ENCODE measurements at regions not wholly inside any gene's neighbourhood (a gene's known extent, or its start where the extent isn't known, plus 50 kb on each side); places are given as distances from the start of the nearest gene placed in this dataset.

DNA sequence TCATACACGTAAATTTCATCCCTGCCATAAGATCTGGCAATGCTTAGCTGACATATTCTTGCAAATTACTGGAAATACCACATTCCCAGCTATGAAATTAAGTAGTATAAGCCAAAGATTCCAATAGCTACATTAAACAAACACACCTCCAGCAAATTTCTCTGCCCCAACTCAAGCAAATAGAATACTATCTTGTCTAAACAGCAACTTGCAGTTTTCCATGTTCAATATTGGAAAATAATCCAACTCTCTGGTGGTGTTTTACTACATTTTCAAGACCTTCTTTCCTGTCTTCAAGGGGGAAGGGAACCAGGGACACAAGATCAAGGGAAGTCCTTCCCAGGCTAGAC, 268.7 kb downstream of the TBL1XR1 start:
- Histone ChIP-seq H3K9me3 (no peaks in the 10 kb centered on the region), H3K27ac (peak overlapping the region; percentile 7 to 66 (median 48)), H3K36me3 (no peaks in the 10 kb centered on the region), H3K4me3 (replicated peaks in 1 of 3) (no peak overlapping the region), H3K4me1 (peaks cover 14 to 18% of the 10 kb centered on the region in 2 donors), H3K27me3 (no peaks in the 10 kb centered on the region)
- no peak for DNase-seq
- intact Hi-C loops (cut with DNase I): no loop called here
- WGBS, 2 donors: 30 to 41% methylated on average over 1 of the region's 1 CpG
- TF ChIP-seq POLR2A (IDR thresholded peaks at IDR 0.05): no peak
- TF ChIP-seq, protein P1, sequence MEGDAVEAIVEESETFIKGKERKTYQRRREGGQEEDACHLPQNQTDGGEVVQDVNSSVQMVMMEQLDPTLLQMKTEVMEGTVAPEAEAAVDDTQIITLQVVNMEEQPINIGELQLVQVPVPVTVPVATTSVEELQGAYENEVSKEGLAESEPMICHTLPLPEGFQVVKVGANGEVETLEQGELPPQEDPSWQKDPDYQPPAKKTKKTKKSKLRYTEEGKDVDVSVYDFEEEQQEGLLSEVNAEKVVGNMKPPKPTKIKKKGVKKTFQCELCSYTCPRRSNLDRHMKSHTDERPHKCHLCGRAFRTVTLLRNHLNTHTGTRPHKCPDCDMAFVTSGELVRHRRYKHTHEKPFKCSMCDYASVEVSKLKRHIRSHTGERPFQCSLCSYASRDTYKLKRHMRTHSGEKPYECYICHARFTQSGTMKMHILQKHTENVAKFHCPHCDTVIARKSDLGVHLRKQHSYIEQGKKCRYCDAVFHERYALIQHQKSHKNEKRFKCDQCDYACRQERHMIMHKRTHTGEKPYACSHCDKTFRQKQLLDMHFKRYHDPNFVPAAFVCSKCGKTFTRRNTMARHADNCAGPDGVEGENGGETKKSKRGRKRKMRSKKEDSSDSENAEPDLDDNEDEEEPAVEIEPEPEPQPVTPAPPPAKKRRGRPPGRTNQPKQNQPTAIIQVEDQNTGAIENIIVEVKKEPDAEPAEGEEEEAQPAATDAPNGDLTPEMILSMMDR (IDR thresholded peaks at IDR 0.05): no peak

DNA sequence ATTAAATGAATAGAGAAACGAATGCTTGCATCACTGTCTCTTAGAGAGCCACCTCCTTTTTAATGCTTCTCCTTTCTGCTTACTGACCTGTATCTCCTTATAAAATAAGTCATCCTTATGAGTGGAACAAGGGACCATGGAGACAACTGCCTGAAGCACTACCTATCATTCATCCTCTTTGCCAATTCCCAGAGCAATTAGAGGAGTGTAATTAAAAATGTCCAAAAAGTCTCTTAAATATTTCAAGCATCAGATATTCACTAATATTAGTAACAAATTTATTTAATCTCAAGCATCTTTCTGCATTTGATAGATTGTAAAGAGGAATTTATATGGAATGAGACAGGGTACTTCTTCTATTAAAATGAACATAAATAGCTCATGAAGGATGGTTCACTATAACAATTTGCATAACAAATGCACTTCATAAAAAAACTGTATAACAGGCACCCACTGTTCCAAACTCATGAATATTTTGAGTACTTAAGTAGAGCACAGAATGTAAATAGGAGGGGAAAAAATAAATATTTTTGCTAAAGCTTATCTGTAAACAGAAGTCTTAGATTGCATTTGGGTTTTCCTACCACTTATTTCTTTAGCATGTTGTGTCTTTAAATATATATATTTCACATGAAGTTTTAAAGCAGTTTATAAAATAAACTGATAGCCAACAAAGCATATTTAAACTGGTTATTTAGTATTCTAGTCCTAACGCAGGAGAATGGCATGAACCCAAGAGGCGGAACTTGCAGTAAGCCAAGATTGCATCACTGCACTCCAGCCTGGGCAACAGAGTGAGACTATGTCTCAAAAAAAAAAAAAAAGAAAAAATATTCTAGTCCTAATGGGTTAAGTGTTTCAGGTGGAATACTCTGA, 269.3 kb downstream of the TBL1XR1 start:
- no peak for TF ChIP-seq POLR2A (IDR thresholded peaks at IDR 0.05)
- TF ChIP-seq, protein P1 (IDR thresholded peaks at IDR 0.05): no peak
- H3K36me3 ChIP-seq: no peaks in the 10 kb centered on the region
- 39 to 42% methylated on average over 3 of the region's 3 CpGs for WGBS, 2 donors
- no peaks in the 10 kb centered on the region for H3K27me3 ChIP-seq
- intact Hi-C loops (cut with DNase I): no loop called here
- peaks cover 14 to 18% of the 10 kb centered on the region in 2 donors for H3K4me1 ChIP-seq
- no peaks in the 10 kb centered on the region for H3K9me3 ChIP-seq
- H3K4me3 ChIP-seq (replicated peaks in 1 of 3): no peak overlapping the region
- peak overlapping the region; percentile 7 to 48 (median 9) for H3K27ac ChIP-seq
- DNase-seq: peak; percentile 61 to 70

DNA sequence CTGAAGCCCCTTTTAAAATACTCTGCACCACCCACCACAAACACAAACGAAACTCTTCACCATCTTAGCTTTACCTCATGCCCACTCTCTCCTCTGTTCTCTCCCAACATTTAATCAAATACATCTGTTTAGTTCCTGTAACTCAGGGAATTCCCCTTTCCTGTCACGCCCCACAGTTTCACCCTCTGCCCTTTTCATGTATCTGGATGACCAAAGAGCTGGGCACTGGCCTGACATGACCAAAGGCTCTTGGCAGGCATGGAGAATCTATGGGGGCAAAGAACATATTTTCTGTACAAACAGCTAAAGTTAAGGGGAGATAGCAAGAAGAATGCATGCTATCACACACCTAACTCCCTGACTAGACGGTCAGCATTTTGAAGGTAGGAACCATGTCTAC, 270.0 kb downstream of the TBL1XR1 start:
- WGBS, 2 donors: 27 to 30% methylated on average over 3 of the region's 3 CpGs
- TF ChIP-seq, protein P1 (IDR thresholded peaks at IDR 0.05): no peak
- TF ChIP-seq POLR2A (IDR thresholded peaks at IDR 0.05): no peak

DNA sequence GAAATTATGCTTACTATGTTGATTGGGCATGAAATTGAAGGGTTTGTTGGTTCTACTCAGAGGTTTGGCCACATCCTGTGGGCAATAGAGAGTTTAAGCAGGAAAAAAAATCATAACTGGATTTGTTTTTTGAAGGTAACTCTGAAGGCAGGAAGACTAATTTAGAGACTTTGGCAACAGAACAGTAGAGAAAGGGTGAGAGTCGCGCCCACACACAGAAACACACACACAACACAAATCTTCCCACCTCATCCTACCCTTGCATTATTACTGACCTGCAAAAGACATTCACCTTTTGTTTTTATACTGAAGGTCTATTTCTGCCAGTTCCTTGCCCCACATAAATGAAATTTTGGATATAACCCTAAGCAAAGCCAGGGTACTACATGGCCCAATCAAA, 270.6 kb downstream of the TBL1XR1 start:
- peaks cover 14 to 18% of the 10 kb centered on the region in 2 donors for H3K4me1 ChIP-seq
- no peak overlapping the region for H3K4me3 ChIP-seq (replicated peaks in 1 of 3)
- TF ChIP-seq, protein P1 (IDR thresholded peaks at IDR 0.05): no peak
- TF ChIP-seq POLR2A (IDR thresholded peaks at IDR 0.05): no peak
- WGBS, 2 donors: 83 to 87% methylated on average over 2 of the region's 2 CpGs
- no peak for DNase-seq
- intact Hi-C loops (cut with DNase I): no loop called here
- no peak overlapping the region for H3K27ac ChIP-seq
- no peaks in the 10 kb centered on the region for H3K9me3 ChIP-seq
- H3K36me3 ChIP-seq: no peaks in the 10 kb centered on the region
- H3K27me3 ChIP-seq: no peaks in the 10 kb centered on the region

More for the DNA sequence above, 270.0 kb downstream of the TBL1XR1 start:
- Histone ChIP-seq H3K4me3 (replicated peaks in 1 of 3) (no peak overlapping the region), H3K9me3 (no peaks in the 10 kb centered on the region), H3K27ac (peak overlapping the region in 1 of 3 donors; percentile 11), H3K36me3 (no peaks in the 10 kb centered on the region), H3K27me3 (no peaks in the 10 kb centered on the region), H3K4me1 (peaks cover 14 to 18% of the 10 kb centered on the region in 2 donors)
- no peak for DNase-seq
- intact Hi-C loops (cut with DNase I): no loop called here

DNA sequence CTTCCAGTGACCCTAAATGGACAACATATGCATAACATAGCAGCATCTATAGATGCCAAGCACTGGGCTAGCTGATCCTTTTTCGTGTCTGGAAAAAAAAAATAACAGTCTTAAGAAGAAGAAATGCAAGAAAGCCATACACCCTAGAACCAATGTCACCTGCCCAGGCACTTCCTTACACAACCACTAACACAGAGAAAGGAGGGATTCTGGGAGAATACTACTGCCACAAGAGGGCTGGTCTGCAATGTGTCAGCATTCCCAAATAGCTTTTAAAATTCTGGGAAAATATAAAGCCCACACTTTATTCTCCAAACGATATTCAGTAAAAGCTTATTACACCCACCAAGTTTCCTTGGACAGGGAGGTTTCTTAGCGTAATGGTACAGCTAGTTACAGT, 271.2 kb downstream of the TBL1XR1 start:
- intact Hi-C loops (cut with DNase I): no loop called here
- Histone ChIP-seq H3K27ac (no peak overlapping the region), H3K9me3 (no peaks in the 10 kb centered on the region), H3K36me3 (no peaks in the 10 kb centered on the region), H3K4me3 (replicated peaks in 1 of 3) (no peak overlapping the region), H3K4me1 (peaks cover 15 to 18% of the 10 kb centered on the region in 2 donors), H3K27me3 (no peaks in the 10 kb centered on the region)
- no peak for DNase-seq
- no peak for TF ChIP-seq POLR2A (IDR thresholded peaks at IDR 0.05)
- TF ChIP-seq, protein P1 (IDR thresholded peaks at IDR 0.05): no peak
- 77% methylated on average over 3 of the region's 3 CpGs for WGBS, 2 donors

Data from thyroid gland (tissue), 4 donors.